ENCODE measurements at regions not wholly inside any gene's neighbourhood (a gene's known extent, or its start where the extent isn't known, plus 50 kb on each side); places are given as distances from the start of the nearest gene placed in this dataset.
"Not testable (repeated sequence)": the region's sequence is repeated elsewhere in the genome, so short reads cannot be mapped to it uniquely, and the experiment has no call there.

DNA sequence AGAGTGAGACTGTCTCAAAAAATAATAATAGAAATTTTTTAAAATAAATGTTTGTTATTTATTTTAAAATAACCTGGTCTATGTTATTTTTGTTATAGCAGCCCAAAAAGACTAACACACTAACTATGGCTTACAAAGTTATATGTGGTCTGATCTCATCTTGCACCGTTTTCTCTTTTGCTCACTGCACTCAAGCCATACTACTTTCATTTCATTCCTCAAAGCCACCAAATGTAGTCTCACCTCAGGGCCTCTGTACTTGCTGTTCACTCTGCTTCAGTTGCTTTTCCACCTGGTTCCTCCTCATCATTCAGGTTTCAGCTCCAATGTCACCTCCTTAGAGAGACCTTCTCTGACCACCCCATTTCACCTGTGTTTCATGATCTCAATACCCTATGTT, 55.2 kb upstream of the MDM1 start:
- no peak overlapping the region for H3K4me3 Mint-ChIP-seq
- no peak for ATAC-seq

DNA sequence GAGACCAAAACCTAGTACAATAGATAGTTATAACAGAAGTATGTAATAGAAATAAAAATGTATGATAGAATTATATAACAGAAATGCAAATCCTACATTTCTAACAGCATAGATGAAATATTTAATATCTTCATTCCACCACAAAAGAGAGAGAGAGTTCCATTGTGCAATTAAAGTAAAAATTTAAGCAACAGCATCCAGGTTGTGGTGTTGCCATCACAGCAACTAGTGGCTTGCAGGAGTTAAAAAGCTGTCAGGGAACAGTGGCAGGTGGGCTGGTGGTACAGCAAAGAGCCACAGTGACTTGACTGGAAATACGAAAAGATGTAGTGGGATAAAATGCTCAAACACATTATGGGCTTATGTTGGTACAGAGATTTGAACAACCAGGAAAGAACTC, 57.1 kb upstream of the MDM1 start:
- peaks cover 9% of the 10 kb centered on the region for H3K4me1 Mint-ChIP-seq
- H3K27ac Mint-ChIP-seq: no peak overlapping the region
- no peak overlapping the region for H3K4me3 Mint-ChIP-seq
- no peaks in the 10 kb centered on the region for H3K9me3 ChIP-seq (ENCODE audit: control insufficient read depth, low read length, poor library complexity, severe bottlenecking)
- H3K36me3 Mint-ChIP-seq (ENCODE audit: low read depth): peaks cover 5% of the 10 kb centered on the region
- DNase-seq (no peak), ATAC-seq (no peak)
- H3K27me3 Mint-ChIP-seq: no peaks in the 10 kb centered on the region

More for the DNA sequence above, 55.2 kb upstream of the MDM1 start:
- no peak overlapping the region for H3K27ac Mint-ChIP-seq
- H3K4me1 Mint-ChIP-seq: peaks cover 4% of the 10 kb centered on the region
- H3K9me3 ChIP-seq (ENCODE audit: control insufficient read depth, low read length, poor library complexity, severe bottlenecking): peaks cover 3% of the 10 kb centered on the region
- no peaks in the 10 kb centered on the region for H3K27me3 Mint-ChIP-seq
- DNase-seq: no peak
- peaks cover 5% of the 10 kb centered on the region for H3K36me3 Mint-ChIP-seq (ENCODE audit: low read depth)

DNA sequence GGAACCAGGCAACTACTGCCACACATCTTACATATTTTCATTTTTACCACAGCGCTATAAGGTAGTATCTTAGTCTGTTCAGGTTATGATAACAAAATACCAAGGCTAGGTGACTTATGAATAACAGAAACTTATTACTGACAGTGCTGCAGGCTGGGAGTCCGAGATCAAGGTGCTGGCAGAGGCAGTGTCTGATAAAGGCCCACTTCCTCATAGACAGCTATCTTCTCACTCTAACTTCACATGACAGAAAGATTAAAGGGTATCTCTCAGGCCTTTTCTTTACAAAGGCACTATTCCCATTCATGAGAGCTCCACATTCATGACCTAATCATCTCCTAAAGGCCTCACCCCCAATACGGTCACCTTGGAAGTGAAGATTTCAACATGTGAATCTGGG, 59.8 kb upstream of the MDM1 start:
- Mint-ChIP-seq H3K27me3 (no peaks in the 10 kb centered on the region), H3K36me3 (ENCODE audit: low read depth) (peaks cover 2% of the 10 kb centered on the region), H3K4me3 (no peak overlapping the region), H3K4me1 (peaks cover 5% of the 10 kb centered on the region), H3K27ac (no peak overlapping the region)
- no peaks in the 10 kb centered on the region for H3K9me3 ChIP-seq (ENCODE audit: control insufficient read depth, low read length, poor library complexity, severe bottlenecking)
- DNase-seq (no peak), ATAC-seq (no peak)

- no peak for ATAC-seq
- no peak overlapping the region for H3K27ac Mint-ChIP-seq
- peaks cover under 1% of the 10 kb centered on the region for H3K36me3 Mint-ChIP-seq (ENCODE audit: low read depth)
These were observed 60.2 kb upstream of the MDM1 start for GRCh38 chr12:68392376-68392775.

DNA sequence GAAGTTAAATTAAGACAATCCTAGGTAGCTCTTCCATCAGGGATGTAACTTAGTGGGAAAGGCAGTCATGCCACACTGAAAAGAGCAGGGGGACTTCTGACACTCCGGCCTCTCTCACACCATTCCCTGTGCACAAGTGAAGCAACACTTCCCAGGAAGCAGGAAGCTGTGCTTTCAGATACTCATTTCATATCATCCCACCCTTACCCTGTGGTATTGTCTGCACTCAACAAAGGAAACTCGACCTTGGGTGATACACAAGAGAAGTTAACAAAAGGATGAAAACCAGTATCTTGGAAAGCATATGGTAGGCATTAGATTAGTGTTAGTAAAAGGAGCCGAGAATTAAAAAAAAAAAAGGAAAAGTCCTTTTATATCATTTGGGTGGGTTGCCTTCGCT, 61.3 kb upstream of the MDM1 start:
- Mint-ChIP-seq H3K27me3 (no peaks in the 10 kb centered on the region), H3K4me1 (peaks cover 5% of the 10 kb centered on the region), H3K27ac (no peak overlapping the region), H3K4me3 (no peak overlapping the region), H3K36me3 (ENCODE audit: low read depth) (no peaks in the 10 kb centered on the region)
- H3K9me3 ChIP-seq (ENCODE audit: control insufficient read depth, low read length, poor library complexity, severe bottlenecking): no peaks in the 10 kb centered on the region
- DNase-seq (no peak), ATAC-seq (no peak)

More at GRCh38 chr12:68392376-68392775, 60.2 kb upstream of the MDM1 start:
- no peak overlapping the region for H3K4me3 Mint-ChIP-seq
- H3K9me3 ChIP-seq (ENCODE audit: control insufficient read depth, low read length, poor library complexity, severe bottlenecking): no peaks in the 10 kb centered on the region
- DNase-seq: no peak
- H3K27me3 Mint-ChIP-seq: no peaks in the 10 kb centered on the region
- H3K4me1 Mint-ChIP-seq: peaks cover 5% of the 10 kb centered on the region

DNA sequence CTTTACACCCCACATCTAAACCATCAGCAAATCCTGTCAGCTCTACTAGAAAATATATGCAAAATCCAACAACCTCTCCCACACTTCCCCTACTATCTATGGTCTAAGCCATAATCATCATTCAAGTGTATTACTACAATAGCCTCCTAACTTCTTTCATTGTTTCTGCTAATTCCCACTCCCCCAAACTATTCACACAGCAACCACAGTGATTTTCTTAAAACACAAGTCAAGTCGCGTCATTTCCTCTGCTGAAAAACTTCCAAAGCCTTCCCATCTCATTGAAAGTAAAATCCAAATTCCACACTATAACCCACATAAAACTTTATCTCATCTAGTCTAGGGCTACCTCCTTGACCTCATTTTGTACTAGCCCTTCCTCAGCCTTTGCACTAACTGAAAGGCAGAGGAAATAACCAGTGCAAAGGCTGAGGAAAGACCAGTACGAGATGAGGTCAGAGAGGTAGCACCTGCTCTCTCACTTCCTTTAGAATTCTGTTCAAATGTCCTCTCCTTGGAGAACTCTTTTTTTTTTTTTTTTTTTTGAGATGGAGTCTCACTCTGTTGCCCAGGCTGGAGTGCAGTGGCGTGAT, 65.5 kb upstream of the MDM1 start:
- DNase-seq (no peak), ATAC-seq (no peak)
- H3K27ac Mint-ChIP-seq: no peak overlapping the region
- peaks cover 5% of the 10 kb centered on the region for H3K4me1 Mint-ChIP-seq
- no peaks in the 10 kb centered on the region for H3K27me3 Mint-ChIP-seq
- no peaks in the 10 kb centered on the region for H3K36me3 Mint-ChIP-seq (ENCODE audit: low read depth)
- no peaks in the 10 kb centered on the region for H3K9me3 ChIP-seq (ENCODE audit: control insufficient read depth, low read length, poor library complexity, severe bottlenecking)
- H3K4me3 Mint-ChIP-seq: no peak overlapping the region

GRCh38 chr12:68398689-68399088, 66.5 kb upstream of the MDM1 start:
- H3K9me3 ChIP-seq (ENCODE audit: control insufficient read depth, low read length, poor library complexity, severe bottlenecking); ATAC-seq; H3K4me3 Mint-ChIP-seq; H3K27me3 Mint-ChIP-seq; DNase-seq; H3K4me1 Mint-ChIP-seq; H3K36me3 Mint-ChIP-seq (ENCODE audit: low read depth); H3K27ac Mint-ChIP-seq: not testable (repeated sequence)

DNA sequence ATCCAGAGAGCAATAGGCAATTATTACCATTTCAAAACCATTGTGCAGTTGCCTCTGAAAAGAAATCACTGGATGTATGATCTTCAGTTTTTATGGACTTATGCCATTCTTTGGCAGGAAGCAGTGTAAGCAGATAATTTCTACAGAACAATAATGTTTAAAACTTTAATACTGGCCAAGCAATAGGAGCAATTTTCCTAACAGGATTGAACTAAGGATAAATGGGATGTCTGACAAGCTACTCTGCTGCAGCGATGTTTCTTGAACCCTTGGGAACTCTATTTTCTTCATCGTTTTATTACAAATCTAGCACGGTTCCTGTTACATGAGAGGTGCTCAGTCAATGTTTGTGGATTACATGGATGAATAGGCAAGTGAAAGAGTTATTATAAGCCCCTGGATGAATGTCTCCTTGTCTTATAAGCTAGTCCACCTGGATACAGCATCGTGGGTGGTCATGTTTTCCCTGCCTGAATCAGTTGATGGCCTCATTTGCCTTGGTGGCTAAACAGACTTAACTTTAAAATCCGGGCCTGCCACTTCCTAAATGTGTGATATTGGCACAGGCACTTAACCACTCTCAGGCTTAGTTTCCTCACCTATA, 68.2 kb upstream of the MDM1 start:
- Mint-ChIP-seq H3K27ac (no peak overlapping the region), H3K36me3 (ENCODE audit: low read depth) (no peaks in the 10 kb centered on the region), H3K27me3 (no peaks in the 10 kb centered on the region), H3K4me1 (peaks cover 8% of the 10 kb centered on the region), H3K4me3 (no peak overlapping the region)
- ATAC-seq: no peak
- no peaks in the 10 kb centered on the region for H3K9me3 ChIP-seq (ENCODE audit: control insufficient read depth, low read length, poor library complexity, severe bottlenecking)
- DNase-seq: no peak

DNA sequence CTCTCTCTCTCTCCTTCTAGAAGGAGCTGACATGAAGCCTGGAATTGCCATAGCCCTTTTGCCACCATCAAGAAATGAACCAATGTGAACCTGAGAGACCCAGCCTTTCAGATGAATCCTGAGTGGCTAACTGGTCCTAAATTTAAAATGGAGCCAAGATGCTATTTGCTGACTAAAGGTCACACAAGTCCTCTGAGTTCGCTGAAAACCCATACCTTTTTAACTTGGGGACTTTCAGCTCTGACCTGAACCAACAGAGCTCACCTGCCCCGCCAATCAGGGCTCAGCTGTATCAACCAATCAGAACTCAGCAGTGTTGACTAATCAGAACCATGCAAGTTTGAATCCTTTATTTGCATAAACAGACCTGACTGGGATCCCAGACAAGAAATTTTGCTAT, 70.3 kb upstream of the MDM1 start:
- Mint-ChIP-seq H3K4me1 (peaks cover 13% of the 10 kb centered on the region), H3K27ac (no peak overlapping the region), H3K4me3 (no peak overlapping the region), H3K27me3 (no peaks in the 10 kb centered on the region), H3K36me3 (ENCODE audit: low read depth) (no peaks in the 10 kb centered on the region)
- DNase-seq: no peak
- no peak for ATAC-seq
- H3K9me3 ChIP-seq (ENCODE audit: control insufficient read depth, low read length, poor library complexity, severe bottlenecking): no peaks in the 10 kb centered on the region

DNA sequence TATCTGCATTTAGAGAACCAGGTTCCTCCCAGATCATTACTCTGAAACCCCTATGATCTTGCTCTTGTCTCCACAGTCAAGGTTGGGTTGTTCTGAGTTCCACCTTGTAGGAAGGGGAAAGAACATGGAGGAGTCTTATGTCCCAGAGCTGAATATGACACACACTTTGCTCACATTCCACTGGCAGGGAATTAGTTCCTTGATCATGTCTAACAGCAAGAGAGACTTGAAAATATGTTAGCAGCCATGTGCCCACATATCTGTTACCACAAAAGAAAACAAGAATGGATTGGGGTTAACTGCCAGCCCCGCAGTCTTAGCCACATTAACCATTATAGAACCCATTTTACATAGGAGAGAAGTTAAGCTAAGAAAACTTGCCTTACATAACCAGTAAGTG, 71.1 kb upstream of the MDM1 start:
- no peak for ATAC-seq

DNA sequence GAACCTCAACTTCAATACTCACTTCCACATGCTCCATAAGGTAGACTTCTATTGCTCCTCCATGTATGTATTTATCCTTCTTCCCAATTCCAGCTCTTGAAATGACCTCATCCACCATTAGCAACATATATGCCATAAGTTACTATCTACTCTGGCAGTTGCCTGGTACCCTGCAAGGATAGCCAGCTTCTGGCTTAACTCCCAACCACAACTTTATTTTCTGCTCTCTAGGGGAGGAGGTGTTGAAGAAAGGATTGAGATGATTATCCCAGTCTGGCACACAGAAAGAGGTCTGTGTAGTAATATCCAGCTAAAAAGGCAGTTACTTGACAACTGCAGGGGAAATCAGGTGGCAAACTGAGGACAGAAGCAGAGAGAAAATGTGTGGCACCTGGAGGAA, 71.5 kb upstream of the MDM1 start:
- no peaks in the 10 kb centered on the region for H3K9me3 ChIP-seq (ENCODE audit: control insufficient read depth, low read length, poor library complexity, severe bottlenecking)
- Mint-ChIP-seq H3K4me3 (no peak overlapping the region), H3K27ac (peak overlapping the region; percentile 14), H3K36me3 (ENCODE audit: low read depth) (no peaks in the 10 kb centered on the region), H3K27me3 (no peaks in the 10 kb centered on the region), H3K4me1 (peaks cover 13% of the 10 kb centered on the region)
- ATAC-seq (no peak), DNase-seq (no peak)

More for the DNA sequence above, 71.1 kb upstream of the MDM1 start:
- Mint-ChIP-seq H3K4me1 (peaks cover 13% of the 10 kb centered on the region), H3K27me3 (no peaks in the 10 kb centered on the region), H3K36me3 (ENCODE audit: low read depth) (no peaks in the 10 kb centered on the region), H3K4me3 (no peak overlapping the region), H3K27ac (peak overlapping the region; percentile 14)
- no peaks in the 10 kb centered on the region for H3K9me3 ChIP-seq (ENCODE audit: control insufficient read depth, low read length, poor library complexity, severe bottlenecking)
- DNase-seq: no peak

DNA sequence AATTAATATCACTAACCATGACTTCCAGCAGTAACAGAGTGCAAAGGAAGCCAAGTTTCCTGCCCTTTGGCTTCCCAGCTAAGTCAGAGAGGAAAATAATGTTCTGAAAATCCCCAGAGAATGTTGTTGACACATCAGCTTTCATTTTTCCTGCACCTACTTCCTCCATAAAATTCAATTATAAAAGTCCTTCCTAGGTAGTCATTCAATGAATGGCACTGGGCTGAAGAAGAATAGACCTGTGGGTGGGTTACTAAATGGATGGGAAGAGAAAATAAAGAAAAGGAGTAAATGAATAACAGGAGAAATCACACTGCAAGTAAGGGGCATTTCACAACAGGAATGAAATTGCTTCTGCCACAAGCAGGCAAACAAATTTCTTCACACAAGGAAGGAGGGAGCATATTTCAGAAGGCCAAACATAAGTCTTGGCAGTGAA, 73.2 kb upstream of the MDM1 start:
- Mint-ChIP-seq H3K4me3 (no peak overlapping the region), H3K27ac (no peak overlapping the region), H3K4me1 (peaks cover 13% of the 10 kb centered on the region), H3K36me3 (ENCODE audit: low read depth) (no peaks in the 10 kb centered on the region), H3K27me3 (no peaks in the 10 kb centered on the region)
- ATAC-seq (no peak), DNase-seq (no peak)
- H3K9me3 ChIP-seq (ENCODE audit: control insufficient read depth, low read length, poor library complexity, severe bottlenecking): no peaks in the 10 kb centered on the region

DNA sequence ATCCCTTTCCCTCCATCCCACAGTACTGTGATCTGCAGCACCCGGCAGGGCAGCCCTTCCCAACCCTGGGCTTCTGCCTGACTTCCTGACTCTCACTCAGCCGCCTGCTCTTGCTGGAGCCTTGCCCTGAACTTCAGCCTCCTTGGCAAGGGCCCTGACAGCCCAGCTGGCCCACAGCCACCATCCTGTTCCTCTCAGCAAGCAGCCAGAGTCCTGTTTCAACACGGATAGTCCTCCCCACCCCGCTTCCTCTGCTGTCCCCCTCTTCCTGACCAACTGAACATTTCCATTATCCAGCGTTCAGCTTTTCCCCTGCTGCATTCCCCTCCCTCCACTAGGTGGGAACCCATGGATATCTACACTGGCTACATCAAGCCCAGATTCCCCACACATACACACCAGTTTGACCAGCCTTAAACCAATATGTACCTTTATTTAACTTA, 74.0 kb upstream of the MDM1 start:
- H3K27ac Mint-ChIP-seq: peak overlapping the region; percentile 10
- no peaks in the 10 kb centered on the region for H3K36me3 Mint-ChIP-seq (ENCODE audit: low read depth)

GRCh38 chr12:68406911-68407310, 74.7 kb upstream of the MDM1 start:
- no peaks in the 10 kb centered on the region for H3K9me3 ChIP-seq (ENCODE audit: control insufficient read depth, low read length, poor library complexity, severe bottlenecking)
- H3K4me3 Mint-ChIP-seq: no peak overlapping the region
- H3K36me3 Mint-ChIP-seq (ENCODE audit: low read depth): no peaks in the 10 kb centered on the region
- no peak overlapping the region for H3K27ac Mint-ChIP-seq
- no peak for DNase-seq
- H3K27me3 Mint-ChIP-seq: no peaks in the 10 kb centered on the region
- peaks cover 16% of the 10 kb centered on the region for H3K4me1 Mint-ChIP-seq
- ATAC-seq: no peak

More for the DNA sequence above, 74.0 kb upstream of the MDM1 start:
- H3K9me3 ChIP-seq (ENCODE audit: control insufficient read depth, low read length, poor library complexity, severe bottlenecking): no peaks in the 10 kb centered on the region
- Mint-ChIP-seq H3K4me1 (peaks cover 16% of the 10 kb centered on the region), H3K4me3 (peak overlapping the region; percentile 39), H3K27me3 (no peaks in the 10 kb centered on the region)
- DNase-seq (no peak), ATAC-seq (no peak)

Measured in T-helper 17 cell (primary cell).